PC-9 (cell line): ENCODE measurements at regions not wholly inside any gene's neighbourhood (a gene's known extent, or its start where the extent isn't known, plus 50 kb on each side); places are given as distances from the start of the nearest gene placed in this dataset.

Experiments used
- BruUV-seq: library from RNA; stranded (reverse); fragments of 400-500 nt; replicated peaks from 2 replicates; lab custom pipeline; 2021; lab: Mats Ljungman, UMichigan
- CTCF ChIA-PET: fragments of 300-600 bp; sonication (Branson Sonifier 250); formaldehyde crosslinking; loops from one replicate; lab custom pipeline; 2022; ENCODE audit warnings: antibody characterized with exemption; lab: Charles Lee
- POLR2A ChIA-PET: fragments of 300-600 bp; sonication (Branson Sonifier 250); formaldehyde crosslinking; loops from one replicate; lab custom pipeline; 2022; ENCODE audit warnings: antibody characterized with exemption; ENCODE audit not compliant: unreplicated experiment; lab: Charles Lee
- DNase-seq, 2 experiments: peaks; one replicate each; pipeline versions ENCODE4 v3.0.0 to v3.0.0-alpha.2; 2015 to 2022; ENCODE audit warnings: mixed read lengths in 1 of 2
- H2AFZ ChIP-seq: fragments of 200-600 bp; sonication (generic); 2 replicates; pipeline ENCODE4 v1.8.1; 2017; ENCODE audit warnings: antibody characterized with exemption
- H3F3A ChIP-seq: fragments of 200-600 bp; sonication (generic); 2 replicates; pipeline ENCODE4 v1.8.1; 2017; ENCODE audit warnings: antibody characterized with exemption, mild to moderate bottlenecking, low read depth; ENCODE audit not compliant: insufficient read depth
- H3K27ac ChIP-seq: fragments of 200-600 bp; sonication (generic); 2 replicates; pipeline ENCODE4 v1.6.1; 2016; ENCODE audit warnings: mixed run types
- H3K27me3 ChIP-seq: fragments of 200-600 bp; sonication (generic); 2 replicates; pipeline ENCODE4 v1.6.1; 2016; ENCODE audit warnings: low read depth, mixed run types; ENCODE audit not compliant: insufficient read depth
- H3K36me3 ChIP-seq: fragments of 200-600 bp; sonication (generic); 2 replicates; pipeline ENCODE4 v1.6.1; 2016; ENCODE audit warnings: low read depth, mixed run types
- H3K4me1 ChIP-seq: fragments of 200-600 bp; sonication (generic); replicated peaks from 2 replicates; pipeline ENCODE4 v1.6.1; 2016; ENCODE audit warnings: mixed run types; ENCODE audit not compliant: insufficient read depth
- H3K4me2 ChIP-seq: fragments of 200-600 bp; sonication (generic); 2 replicates; pipeline ENCODE4 v1.6.1; 2017; ENCODE audit warnings: mixed run types
- H3K4me3 ChIP-seq: fragments of 200-600 bp; sonication (generic); 2 replicates; pipeline ENCODE4 v1.6.1; 2016; ENCODE audit warnings: mixed run types
- H3K79me2 ChIP-seq: fragments of 200-600 bp; sonication (generic); 2 replicates; pipeline ENCODE4 v1.6.1; 2017; ENCODE audit warnings: low read depth, mixed run types
- H3K9me2 ChIP-seq: fragments of 200-600 bp; sonication (generic); 2 replicates; pipeline ENCODE4 v1.8.1; 2017; ENCODE audit warnings: mild to moderate bottlenecking; ENCODE audit not compliant: insufficient read depth
- H3K9me3 ChIP-seq: fragments of 200-600 bp; sonication (generic); 2 replicates; pipeline ENCODE4 v1.8.1; 2016; ENCODE audit warnings: low read depth; ENCODE audit not compliant: insufficient read depth
- H4K20me1 ChIP-seq: fragments of 200-600 bp; sonication (generic); 2 replicates; pipeline ENCODE4 v1.8.1; 2017; ENCODE audit not compliant: insufficient read depth
- CTCF ChIP-seq: fragments of 200-600 bp; sonication (generic); conservative IDR thresholded peaks from 2 replicates; pipeline ENCODE4 v1.6.1; 2017; ENCODE audit warnings: mixed run types, antibody characterized with exemption, mild to moderate bottlenecking, moderate library complexity
- EZH2 ChIP-seq: fragments of 200-600 bp; sonication (generic); IDR thresholded peaks from 2 replicates; pipeline ENCODE4 v1.8.0; 2017; ENCODE audit warnings: antibody characterized with exemption, low read depth
- intact Hi-C: fragments of 100-400 bp; cut with micrococcal nuclease; formaldehyde crosslinking; loops from one replicate; pipeline ENCODE4 v1.10.0; 2022; ENCODE audit not compliant: unreplicated experiment

GRCh38 chr3:77945320-77945719 lies 905.4 kb downstream of the ROBO2 start:
- TF ChIP-seq CTCF (no peak), EZH2 (no peak)
- Histone ChIP-seq H3K79me2 (no peaks in the 10 kb centered on the region), H3K9me2 (no peaks in the 10 kb centered on the region), H3K9me3 (no peaks in the 10 kb centered on the region), H3K4me2 (no peak overlapping the region), H2AFZ (no peak overlapping the region), H3K36me3 (no peaks in the 10 kb centered on the region), H3F3A (no peaks in the 10 kb centered on the region), H4K20me1 (no peaks in the 10 kb centered on the region), H3K27ac (no peak overlapping the region), H3K4me3 (no peak overlapping the region), H3K27me3 (no peaks in the 10 kb centered on the region), H3K4me1 (no peaks in the 10 kb centered on the region)
- intact Hi-C loops, result loop anchor here (10.0 kb wide), 1 partner anchor 281 kb away; no protein-coding TSS in a partner anchor
- DNase-seq, result no peak
- POLR2A ChIA-PET, result no interaction called here
- no TSS peak for BruUV-seq
- CTCF ChIA-PET, result no interaction called here

DNA sequence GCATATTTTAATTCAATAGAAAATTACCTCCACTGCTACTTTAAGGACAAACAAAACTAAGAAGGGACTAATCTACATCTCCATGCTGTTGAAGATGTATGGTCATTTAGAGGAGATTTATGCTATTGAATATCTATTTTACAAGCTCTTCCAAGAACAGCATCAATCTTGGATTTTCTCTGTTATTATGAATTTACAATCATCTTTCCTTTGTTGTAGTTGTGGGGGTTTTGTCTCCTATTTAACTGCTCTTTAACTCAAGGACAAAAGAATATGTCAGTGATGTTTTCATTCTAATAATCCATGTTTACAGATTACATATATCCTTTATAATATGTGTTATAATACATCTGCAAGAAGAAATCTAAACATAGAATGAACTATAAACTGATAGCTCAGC lies 907.8 kb downstream of the ROBO2 start:
- POLR2A ChIA-PET, result interaction anchor here (0.6 kb wide), 1 partner anchor 81 kb away, joined by 5 read pairs; no protein-coding TSS in a partner anchor
- no peaks in the 10 kb centered on the region for H3K36me3 ChIP-seq
- intact Hi-C loops, result loop anchor here (10.0 kb wide), 1 partner anchor 283 kb away; no protein-coding TSS in a partner anchor
- H3K4me1 ChIP-seq, result no peaks in the 10 kb centered on the region
- CTCF ChIA-PET, result interaction anchor here (0.6 kb wide), 1 partner anchor 19 kb away, joined by 4 read pairs; no protein-coding TSS in a partner anchor
- no peaks in the 10 kb centered on the region for H4K20me1 ChIP-seq
- H3K79me2 ChIP-seq, result no peaks in the 10 kb centered on the region
- no peaks in the 10 kb centered on the region for H3K27me3 ChIP-seq
- H3K9me3 ChIP-seq, result no peaks in the 10 kb centered on the region
- H3F3A ChIP-seq, result no peaks in the 10 kb centered on the region
- H3K4me3 ChIP-seq, result no peak overlapping the region
- no peaks in the 10 kb centered on the region for H3K9me2 ChIP-seq
- TF ChIP-seq CTCF (no peak), EZH2 (no peak)
- no peak overlapping the region for H2AFZ ChIP-seq
- DNase-seq, result no peak
- H3K4me2 ChIP-seq, result no peak overlapping the region
- no peak overlapping the region for H3K27ac ChIP-seq
- BruUV-seq, result no TSS peak

DNA sequence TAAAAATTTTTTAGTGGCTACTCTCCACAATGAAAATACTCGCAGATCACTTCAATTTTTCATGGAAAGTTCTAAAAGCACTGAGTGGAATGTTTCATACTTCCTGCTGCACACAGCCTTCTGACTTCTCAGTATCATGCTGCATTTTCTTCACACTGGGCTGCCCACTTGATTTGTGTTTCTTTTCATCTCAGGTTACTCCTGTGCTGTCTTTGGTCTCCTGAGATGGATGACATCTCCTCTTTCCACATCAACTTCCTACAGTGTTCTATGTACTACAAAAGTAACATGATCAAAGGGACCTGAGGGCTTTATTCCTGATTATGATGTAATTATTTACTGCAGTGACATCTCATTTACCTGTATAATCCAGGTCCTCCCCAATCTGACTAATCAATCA lies 927.7 kb downstream of the ROBO2 start:
- Histone ChIP-seq H3K4me1 (no peaks in the 10 kb centered on the region), H3F3A (no peaks in the 10 kb centered on the region), H3K4me3 (no peak overlapping the region), H2AFZ (no peak overlapping the region), H3K27ac (no peak overlapping the region), H3K79me2 (no peaks in the 10 kb centered on the region), H3K36me3 (no peaks in the 10 kb centered on the region), H3K9me2 (no peaks in the 10 kb centered on the region), H3K9me3 (no peaks in the 10 kb centered on the region), H3K4me2 (no peak overlapping the region), H4K20me1 (no peaks in the 10 kb centered on the region), H3K27me3 (no peaks in the 10 kb centered on the region)
- POLR2A ChIA-PET, result no interaction called here
- BruUV-seq, result no TSS peak
- TF ChIP-seq EZH2, result no peak
- TF ChIP-seq CTCF, result no peak
- DNase-seq, result no peak
- intact Hi-C loops, result no loop called here
- CTCF ChIA-PET, result interaction anchor here (0.6 kb wide), 1 partner anchor 20 kb away, joined by 4 read pairs; no protein-coding TSS in a partner anchor
